AG10803 (cell line): ENCODE measurements at regions not wholly inside any gene's neighbourhood (a gene's known extent, or its start where the extent isn't known, plus 50 kb on each side); places are given as distances from the start of the nearest gene placed in this dataset.
A peak's percentile ranks its signal among the peaks of the same experiment; 100 is the strongest.

ENCODE experiments used
- DNase-seq: peaks from one replicate; pipeline ENCODE4 v3.0.0; 2010; ENCODE audit warnings: low read depth
- H3K4me3 ChIP-seq: 2 replicates; pipeline ENCODE4 v1.5.1; 2011; ENCODE audit warnings: mild to moderate bottlenecking, low read length, control low read depth
- TF ChIP-seq, protein P1 (sequence below): conservative IDR thresholded peaks from 2 replicates; pipeline ENCODE4 v1.5.1; 2011; ENCODE audit warnings: mild to moderate bottlenecking, low read length, control low read depth, inconsistent platforms

DNA sequence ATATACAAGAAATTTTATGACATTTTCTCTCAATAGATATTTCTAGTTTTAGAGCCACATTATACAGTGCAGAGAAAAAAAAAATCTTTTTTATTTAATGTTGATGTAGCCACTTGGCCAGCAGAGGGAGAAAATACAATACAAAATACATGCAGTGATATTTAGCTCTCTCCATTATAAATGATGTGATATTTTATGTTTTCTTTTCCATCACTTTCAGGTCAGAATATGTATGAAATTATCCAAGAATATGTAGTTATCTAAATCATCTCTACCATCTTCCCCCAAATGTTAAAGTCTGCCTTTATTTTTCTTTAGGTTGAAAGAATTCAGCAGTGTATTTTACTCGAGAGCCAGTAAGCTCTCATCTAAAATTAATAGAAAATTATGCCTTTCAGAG lies 533.6 kb upstream of the FSHR start:
- no peak overlapping the region for H3K4me3 ChIP-seq
- TF ChIP-seq, protein P1, sequence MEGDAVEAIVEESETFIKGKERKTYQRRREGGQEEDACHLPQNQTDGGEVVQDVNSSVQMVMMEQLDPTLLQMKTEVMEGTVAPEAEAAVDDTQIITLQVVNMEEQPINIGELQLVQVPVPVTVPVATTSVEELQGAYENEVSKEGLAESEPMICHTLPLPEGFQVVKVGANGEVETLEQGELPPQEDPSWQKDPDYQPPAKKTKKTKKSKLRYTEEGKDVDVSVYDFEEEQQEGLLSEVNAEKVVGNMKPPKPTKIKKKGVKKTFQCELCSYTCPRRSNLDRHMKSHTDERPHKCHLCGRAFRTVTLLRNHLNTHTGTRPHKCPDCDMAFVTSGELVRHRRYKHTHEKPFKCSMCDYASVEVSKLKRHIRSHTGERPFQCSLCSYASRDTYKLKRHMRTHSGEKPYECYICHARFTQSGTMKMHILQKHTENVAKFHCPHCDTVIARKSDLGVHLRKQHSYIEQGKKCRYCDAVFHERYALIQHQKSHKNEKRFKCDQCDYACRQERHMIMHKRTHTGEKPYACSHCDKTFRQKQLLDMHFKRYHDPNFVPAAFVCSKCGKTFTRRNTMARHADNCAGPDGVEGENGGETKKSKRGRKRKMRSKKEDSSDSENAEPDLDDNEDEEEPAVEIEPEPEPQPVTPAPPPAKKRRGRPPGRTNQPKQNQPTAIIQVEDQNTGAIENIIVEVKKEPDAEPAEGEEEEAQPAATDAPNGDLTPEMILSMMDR = peak; percentile 26; the same call in 1 of the 2 replicates
- DNase-seq = no peak

DNA sequence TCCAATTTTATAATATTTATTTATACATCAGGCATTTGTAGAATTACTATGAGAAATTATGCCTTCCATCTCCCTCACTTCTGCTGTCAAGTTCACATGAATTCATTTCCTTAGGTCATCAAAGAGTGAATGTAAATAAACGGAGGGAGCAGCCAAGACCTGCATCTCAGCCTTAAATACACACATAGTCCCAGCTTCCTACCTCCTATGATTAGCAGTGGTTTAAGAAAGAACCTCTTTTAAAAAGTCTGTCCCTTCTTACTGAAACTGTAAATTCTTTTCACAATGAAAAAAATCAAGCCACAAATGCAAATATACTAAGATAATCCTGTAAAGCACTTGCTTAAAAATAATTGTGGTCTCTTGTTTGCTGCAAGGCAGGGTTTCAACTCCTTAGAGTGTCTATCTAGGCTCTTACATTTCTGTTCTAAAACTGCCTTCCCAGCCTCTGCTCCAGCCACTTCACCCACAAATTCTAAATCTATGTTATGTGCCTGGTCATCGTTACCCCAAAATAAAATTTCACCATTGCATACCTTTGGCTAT lies 532.7 kb upstream of the FSHR start:
- no peak for DNase-seq
- TF ChIP-seq, protein P1 = no peak
- no peak overlapping the region for H3K4me3 ChIP-seq

DNA sequence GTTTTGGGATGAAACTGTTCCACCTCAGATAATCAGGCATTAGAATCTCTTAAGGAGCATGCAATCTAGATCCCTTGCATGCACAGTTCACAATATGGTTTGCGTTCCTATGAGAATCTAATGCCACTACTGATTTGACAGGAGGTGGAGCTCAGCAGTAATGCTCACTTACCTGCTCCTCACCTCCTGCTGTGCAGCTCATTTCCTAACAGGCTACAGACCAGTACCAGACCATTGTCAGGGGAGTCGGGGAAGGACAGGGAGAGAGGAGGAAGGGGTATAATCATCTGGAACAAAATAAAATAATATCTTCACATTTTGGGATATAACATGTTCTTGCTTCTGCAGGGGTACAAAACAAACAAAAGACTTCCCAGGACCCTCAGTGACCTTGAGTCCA lies 532.0 kb upstream of the FSHR start:
- TF ChIP-seq, protein P1 = no peak
- no peak overlapping the region for H3K4me3 ChIP-seq
- DNase-seq = no peak

DNA sequence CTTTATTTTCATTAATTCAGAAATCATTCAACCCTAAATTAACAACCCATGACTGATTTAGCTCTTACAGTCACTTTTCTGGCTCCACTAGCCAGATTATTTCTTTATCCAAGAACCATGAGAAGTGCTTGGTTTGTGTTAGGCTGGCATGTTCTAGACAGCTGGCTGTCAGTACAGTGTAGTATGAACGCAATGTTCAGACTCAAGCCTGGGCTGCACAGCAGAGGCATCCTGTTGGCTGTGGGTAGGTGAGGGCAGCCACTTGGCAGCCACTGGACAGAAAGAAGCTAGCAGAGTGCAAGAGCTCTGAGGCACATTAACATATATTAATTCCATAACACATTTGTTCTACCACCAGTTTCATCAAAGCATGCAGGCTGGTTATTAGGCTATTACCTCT lies 522.9 kb upstream of the FSHR start:
- DNase-seq = no peak

DNA sequence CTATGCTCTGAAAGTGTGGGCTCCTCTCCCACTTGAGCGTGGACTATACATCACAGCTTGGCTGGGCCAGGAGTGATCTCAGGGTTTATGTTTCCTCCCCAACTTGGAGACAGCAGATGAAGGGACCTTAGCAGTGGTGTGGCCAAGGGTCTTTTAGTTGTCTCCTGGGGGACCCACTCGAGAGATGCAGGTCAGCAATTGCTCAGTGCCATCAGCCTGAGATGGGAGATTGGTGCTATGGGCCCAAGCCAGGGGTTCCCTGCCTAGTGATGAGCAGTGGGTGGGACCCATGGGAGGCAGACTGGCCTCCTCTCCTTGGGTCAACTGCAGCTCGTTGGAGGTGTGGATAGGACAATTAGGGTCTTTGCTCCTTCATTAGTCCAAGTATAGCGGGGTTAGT lies 510.5 kb upstream of the FSHR start:
- DNase-seq = no peak
- no peak overlapping the region for H3K4me3 ChIP-seq
- TF ChIP-seq, protein P1 = no peak

More for the DNA sequence above, 522.9 kb upstream of the FSHR start:
- TF ChIP-seq, protein P1 = no peak
- no peak overlapping the region for H3K4me3 ChIP-seq

DNA sequence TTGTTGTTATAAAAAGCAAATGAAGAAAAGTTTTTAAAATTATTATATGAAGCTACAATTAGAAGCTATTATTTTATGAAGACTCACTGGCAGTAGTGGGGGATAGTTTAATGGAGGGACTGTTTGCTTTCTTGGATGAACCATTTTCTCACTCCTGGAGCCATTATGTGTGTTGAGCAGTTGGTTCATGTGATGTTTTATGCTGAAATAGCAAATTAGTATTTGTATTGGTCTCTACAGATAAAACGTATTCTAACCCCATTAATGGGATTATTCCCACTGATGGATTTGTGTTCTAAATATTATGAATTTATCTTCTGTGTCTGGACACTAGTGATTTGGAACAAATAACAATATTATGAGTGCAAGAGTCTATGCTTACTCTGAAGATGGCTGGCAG lies 507.5 kb upstream of the FSHR start:
- no peak overlapping the region for H3K4me3 ChIP-seq
- TF ChIP-seq, protein P1 = no peak
- DNase-seq = no peak

DNA sequence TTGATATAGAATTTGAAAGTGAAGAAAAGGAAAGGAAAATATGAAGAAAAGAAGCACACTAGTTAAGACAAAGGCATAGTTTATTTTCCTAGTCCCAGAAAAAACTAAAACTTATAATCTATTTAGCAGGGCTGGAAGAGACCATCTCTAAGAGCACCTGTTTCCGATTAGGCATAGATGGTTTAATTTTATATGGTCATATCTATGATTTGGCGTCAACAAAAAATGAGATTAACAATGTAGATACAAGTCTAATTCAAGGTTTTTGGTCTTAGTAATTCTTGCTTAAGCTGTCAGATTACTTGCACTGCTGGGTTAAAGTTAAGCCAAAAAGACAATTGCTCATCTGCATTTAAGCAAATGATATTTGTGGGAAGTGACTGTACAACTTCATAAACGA lies 502.5 kb upstream of the FSHR start:
- DNase-seq = no peak
- TF ChIP-seq, protein P1 = no peak
- no peak overlapping the region for H3K4me3 ChIP-seq
